Stomach (tissue), 8 donors: ENCODE measurements at regions not wholly inside any gene's neighbourhood (a gene's known extent, or its start where the extent isn't known, plus 50 kb on each side); places are given as distances from the start of the nearest gene placed in this dataset.

Source experiments
- DNase-seq, 2 donors: peaks; one replicate each; pipeline versions ENCODE4 v3.0.0 to v3.0.0-alpha.2; 2013 to 2019
- H3K27ac ChIP-seq, 5 donors: fragments of 200-600 bp in 4 of 5; sonication (generic) in 4 of 5; one replicate each; pipeline ENCODE4 v1.5.1; 2013 to 2019; ENCODE audit warnings: mild to moderate bottlenecking in 1 of 5, moderate library complexity in 1 of 5
- H3K27me3 ChIP-seq, 3 donors: fragments of 200-600 bp; sonication (generic); one replicate each; pipeline ENCODE4 v1.5.1; 2017 to 2019; ENCODE audit warnings: mixed run types in 1 of 3
- H3K36me3 ChIP-seq, 4 donors: fragments of 200-600 bp; sonication (generic); 1 replicate in 3 of 4; 2 replicates in 1 of 4; pipeline ENCODE4 v1.5.1; 2016 to 2019
- H3K4me1 ChIP-seq, 4 donors: fragments of 200-600 bp; sonication (generic); one replicate each; pipeline ENCODE4 v1.5.1; 2016 to 2019
- H3K4me3 ChIP-seq, 4 donors: fragments of 200-600 bp; sonication (generic) in 3 of 4; one replicate each; pipeline ENCODE4 v1.5.1; 2016 to 2019; ENCODE audit warnings: mild to moderate bottlenecking in 1 of 4
- H3K9me3 ChIP-seq, 4 donors: fragments of 200-600 bp; sonication (generic); one replicate each; pipeline ENCODE4 v1.5.1; 2016 to 2019
- EP300 ChIP-seq: sonication (generic); formaldehyde crosslinking; IDR thresholded peaks from one replicate; pipeline ENCODE4 v1.6.1; 2017; ENCODE audit warnings: antibody characterized with exemption
- POLR2A ChIP-seq, 4 donors: fragments of 450-650 bp; IDR thresholded peaks; one replicate each; pipeline ENCODE4 v1.6.1; 2016; ENCODE audit warnings: antibody characterized with exemption in 4 of 4, control low read depth in 2 of 4, mild to moderate bottlenecking in 1 of 4, moderate library complexity in 1 of 4
- POLR2AphosphoS5 ChIP-seq, 3 donors: sonication (generic); formaldehyde crosslinking; IDR thresholded peaks; one replicate each; pipeline ENCODE4 v1.6.1; 2016; ENCODE audit warnings: antibody characterized with exemption in 3 of 3
- WGBS, 5 donors: extraction: QIAGEN DNeasy Blood & Tissue Kit in 3 of 5; methylation state at CpG; one replicate each; pipeline versions ENCODE4 v1.1.5 to v1.1.7; 2013 to 2018; 5-methylcytosine and 5-hydroxymethylcytosine counted together
- intact Hi-C: fragments of 100-400 bp; cut with DNase I; formaldehyde crosslinking; loops from one replicate; pipeline ENCODE4 v1.15.1; 2023; ENCODE audit warnings: low total_unique reads
- TF ChIP-seq, protein P1 (sequence below), 7 experiments: fragments of 450-650 bp in 4 of 7; fragments of 200-600 bp in 3 of 7; sonication (generic) in 3 of 7; IDR thresholded peaks; one replicate each; pipeline ENCODE4 v1.5.1; 2016 to 2019; ENCODE audit warnings: antibody characterized with exemption in 7 of 7, control low read depth in 2 of 7, mild to moderate bottlenecking in 1 of 7
- donor health status: healthy with polysubstance abuse.
- donor health status: Bipolar disorder and iron deficiency.
- donor health status: healthy.

DNA sequence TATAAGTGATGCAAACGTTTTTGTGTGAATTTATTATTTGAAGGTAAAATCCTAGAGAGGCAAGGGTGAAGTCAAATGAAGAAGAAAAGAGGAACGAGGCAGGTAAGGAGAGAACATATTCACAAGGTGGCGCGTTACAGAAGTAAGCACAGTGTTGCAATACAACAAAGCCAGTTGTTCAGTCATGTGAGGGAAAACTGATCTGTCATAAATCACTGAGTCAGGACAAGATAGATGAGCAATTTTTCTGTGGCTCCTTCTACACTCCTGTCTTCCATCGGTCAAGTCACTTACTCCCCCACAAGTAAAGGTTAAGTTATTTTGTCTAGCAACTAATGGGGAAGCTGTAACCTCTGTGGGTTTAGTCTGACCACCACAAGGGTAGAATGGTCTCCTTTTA lies 203.0 kb upstream of the GK2 start:
- H3K27me3 ChIP-seq = no peaks in the 10 kb centered on the region
- no peak for DNase-seq
- no peaks in the 10 kb centered on the region for H3K9me3 ChIP-seq
- no peaks in the 10 kb centered on the region for H3K4me1 ChIP-seq
- H3K36me3 ChIP-seq = no peaks in the 10 kb centered on the region
- H3K4me3 ChIP-seq = no peak overlapping the region
- H3K27ac ChIP-seq = no peak overlapping the region
- TF ChIP-seq POLR2AphosphoS5 (IDR thresholded peaks at IDR 0.05) (no peak), POLR2A (IDR thresholded peaks at IDR 0.05) (no peak), EP300 (no peak)
- TF ChIP-seq, protein P1, sequence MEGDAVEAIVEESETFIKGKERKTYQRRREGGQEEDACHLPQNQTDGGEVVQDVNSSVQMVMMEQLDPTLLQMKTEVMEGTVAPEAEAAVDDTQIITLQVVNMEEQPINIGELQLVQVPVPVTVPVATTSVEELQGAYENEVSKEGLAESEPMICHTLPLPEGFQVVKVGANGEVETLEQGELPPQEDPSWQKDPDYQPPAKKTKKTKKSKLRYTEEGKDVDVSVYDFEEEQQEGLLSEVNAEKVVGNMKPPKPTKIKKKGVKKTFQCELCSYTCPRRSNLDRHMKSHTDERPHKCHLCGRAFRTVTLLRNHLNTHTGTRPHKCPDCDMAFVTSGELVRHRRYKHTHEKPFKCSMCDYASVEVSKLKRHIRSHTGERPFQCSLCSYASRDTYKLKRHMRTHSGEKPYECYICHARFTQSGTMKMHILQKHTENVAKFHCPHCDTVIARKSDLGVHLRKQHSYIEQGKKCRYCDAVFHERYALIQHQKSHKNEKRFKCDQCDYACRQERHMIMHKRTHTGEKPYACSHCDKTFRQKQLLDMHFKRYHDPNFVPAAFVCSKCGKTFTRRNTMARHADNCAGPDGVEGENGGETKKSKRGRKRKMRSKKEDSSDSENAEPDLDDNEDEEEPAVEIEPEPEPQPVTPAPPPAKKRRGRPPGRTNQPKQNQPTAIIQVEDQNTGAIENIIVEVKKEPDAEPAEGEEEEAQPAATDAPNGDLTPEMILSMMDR (IDR thresholded peaks at IDR 0.05) = no peak
- intact Hi-C loops = no loop called here
- WGBS, 5 donors = 81 to 86% (median 85%) methylated on average over 5 of the region's 5 CpGs

DNA sequence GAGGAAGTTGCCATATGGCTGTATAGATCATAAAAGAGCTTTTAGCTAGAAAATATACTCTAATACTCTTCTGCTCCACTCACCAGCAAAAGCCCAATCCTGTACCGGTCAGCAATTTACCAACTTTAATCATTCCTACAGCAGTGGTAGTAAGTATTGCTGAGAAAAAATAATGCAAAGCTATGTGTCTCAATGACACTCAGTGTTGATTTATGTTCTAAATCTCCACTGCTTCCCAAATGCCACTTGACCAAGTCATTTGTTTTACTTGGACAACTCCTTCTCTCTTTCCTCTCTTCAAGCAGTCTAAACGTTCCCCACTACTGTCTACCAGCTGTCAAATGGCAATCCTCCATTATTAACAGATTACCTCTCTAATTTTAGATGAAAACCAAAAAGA lies 201.8 kb upstream of the GK2 start:
- H3K4me1 ChIP-seq = no peaks in the 10 kb centered on the region
- TF ChIP-seq POLR2A (IDR thresholded peaks at IDR 0.05) (no peak), EP300 (no peak), POLR2AphosphoS5 (IDR thresholded peaks at IDR 0.05) (no peak)
- TF ChIP-seq, protein P1 (IDR thresholded peaks at IDR 0.05) = no peak
- no peak overlapping the region for H3K4me3 ChIP-seq
- H3K36me3 ChIP-seq = no peaks in the 10 kb centered on the region
- DNase-seq = no peak
- H3K27me3 ChIP-seq = no peaks in the 10 kb centered on the region
- intact Hi-C loops = no loop called here
- no peak overlapping the region for H3K27ac ChIP-seq
- WGBS, 5 donors = 51 to 74% (median 63%) methylated on average over 2 of the region's 2 CpGs
- H3K9me3 ChIP-seq = no peaks in the 10 kb centered on the region

GRCh38 chr4:79607979-79608378 lies 200.0 kb upstream of the GK2 start:
- Histone ChIP-seq H3K36me3 (no peaks in the 10 kb centered on the region), H3K27me3 (no peaks in the 10 kb centered on the region), H3K9me3 (no peaks in the 10 kb centered on the region), H3K27ac (no peak overlapping the region), H3K4me3 (no peak overlapping the region), H3K4me1 (no peaks in the 10 kb centered on the region)
- DNase-seq = no peak
- 74 to 92% (median 78%) methylated on average over 1 of the region's 1 CpG for WGBS, 5 donors
- TF ChIP-seq POLR2A (IDR thresholded peaks at IDR 0.05) (no peak), POLR2AphosphoS5 (IDR thresholded peaks at IDR 0.05) (no peak), EP300 (no peak)
- TF ChIP-seq, protein P1 (IDR thresholded peaks at IDR 0.05) = no peak
- intact Hi-C loops = no loop called here

DNA sequence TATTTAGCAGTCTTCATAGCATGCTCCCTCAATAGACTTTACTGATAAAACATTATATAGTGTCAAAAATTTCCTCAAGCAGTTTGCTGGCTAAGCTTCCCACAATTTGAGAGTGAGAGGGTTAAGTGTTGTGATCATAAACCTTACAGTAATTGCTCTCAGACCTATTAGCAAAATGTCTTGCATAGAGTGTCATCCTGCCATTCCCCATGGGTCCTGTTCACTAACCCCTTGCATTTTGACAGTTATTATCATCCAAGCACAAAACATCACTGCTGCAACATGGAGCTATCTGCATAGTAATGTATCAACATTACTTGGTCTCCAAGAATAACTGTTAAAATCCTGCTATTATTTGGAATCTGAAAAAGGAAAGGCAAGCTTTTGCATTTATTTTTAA lies 196.1 kb upstream of the GK2 start:
- Histone ChIP-seq H3K4me1 (peaks cover 0 to 6% (median 0%) of the 10 kb centered on the region in 4 donors), H3K9me3 (no peaks in the 10 kb centered on the region), H3K27me3 (no peaks in the 10 kb centered on the region), H3K4me3 (no peak overlapping the region), H3K27ac (no peak overlapping the region), H3K36me3 (no peaks in the 10 kb centered on the region)
- intact Hi-C loops = no loop called here
- DNase-seq = no peak
- no peak for TF ChIP-seq POLR2A (IDR thresholded peaks at IDR 0.05)
- TF ChIP-seq, protein P1 (IDR thresholded peaks at IDR 0.05) = no peak
- no peak for TF ChIP-seq EP300
- TF ChIP-seq POLR2AphosphoS5 (IDR thresholded peaks at IDR 0.05) = no peak
